ENCODE measurements at regions not wholly inside any gene's neighbourhood (a gene's known extent, or its start where the extent isn't known, plus 50 kb on each side); places are given as distances from the start of the nearest gene placed in this dataset.

DNA sequence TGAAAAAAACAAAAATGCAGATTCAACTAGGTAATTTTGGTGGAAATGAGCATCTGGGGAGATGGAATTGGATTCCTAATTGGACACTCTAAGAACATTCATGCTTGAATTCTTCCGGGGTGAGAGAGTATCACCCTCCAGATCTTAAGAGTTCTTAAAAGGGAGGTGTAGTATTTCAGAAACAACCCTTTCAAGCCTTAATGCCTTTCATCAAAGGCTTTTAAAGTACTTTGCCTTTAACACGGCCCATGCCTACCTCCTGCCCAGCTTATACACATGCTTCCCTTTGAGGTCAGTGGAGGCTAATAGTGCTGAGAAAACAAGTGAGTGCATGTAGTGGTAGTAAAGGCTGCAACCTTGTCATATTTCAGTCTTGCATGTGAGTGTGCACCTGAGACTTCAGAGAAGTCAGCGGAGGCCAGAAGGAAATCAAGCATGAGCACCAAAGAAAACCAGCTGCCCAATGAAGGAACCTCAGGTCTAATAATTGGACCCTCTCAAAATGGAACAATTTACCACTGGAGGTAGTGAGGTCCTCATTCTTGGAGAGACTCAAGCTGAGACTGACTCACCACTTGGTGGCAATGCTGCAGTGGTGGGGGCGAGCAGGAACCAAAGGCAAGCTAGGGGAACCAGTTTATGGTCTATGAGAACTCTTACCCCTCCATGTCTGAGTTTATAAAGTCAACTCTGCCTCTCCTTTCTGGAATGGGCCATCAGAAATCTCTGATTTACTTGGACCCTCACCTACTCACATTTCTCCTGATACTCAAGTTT, 98.4 kb upstream of the GDNF start:
- no peak for DNase-seq (ENCODE audit: low spot score in 2 of 2)
- intact Hi-C loops (cut with DNase I; ENCODE audit: low total_unique reads), result no loop called here
- Histone ChIP-seq H3K4me1 (no peaks in the 10 kb centered on the region), H3K36me3 (no peaks in the 10 kb centered on the region), H3K27me3 (no peaks in the 10 kb centered on the region), H3K27ac (no peak overlapping the region), H3K4me3 (no peak overlapping the region), H3K9me3 (peaks cover 0 to 6% of the 10 kb centered on the region in 2 donors)
- TF ChIP-seq POLR2AphosphoS5 (IDR thresholded peaks at IDR 0.05), result no peak

DNA sequence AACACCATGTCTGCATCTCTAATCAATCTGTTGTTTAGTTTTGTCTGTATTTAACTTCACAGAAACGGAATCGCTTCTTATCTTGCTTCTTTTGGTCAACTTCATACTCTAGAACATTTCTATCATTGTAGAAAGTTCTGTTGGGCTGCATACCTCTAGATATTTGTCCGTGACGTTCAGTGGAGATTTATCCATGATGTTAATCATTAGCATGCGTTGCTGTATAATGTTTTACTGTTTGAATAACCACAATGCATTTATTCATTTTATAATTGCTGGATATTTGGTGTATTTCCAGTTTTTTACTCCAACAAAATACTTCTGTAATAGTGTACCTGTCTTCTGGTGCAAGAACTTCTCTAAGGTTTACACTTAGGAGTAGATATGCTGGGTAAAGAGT, 96.2 kb upstream of the GDNF start:
- Histone ChIP-seq H3K4me3 (no peak overlapping the region), H3K27ac (no peak overlapping the region), H3K4me1 (no peaks in the 10 kb centered on the region), H3K27me3 (no peaks in the 10 kb centered on the region), H3K36me3 (no peaks in the 10 kb centered on the region), H3K9me3 (peaks cover 0 to 6% of the 10 kb centered on the region in 2 donors)
- intact Hi-C loops (cut with DNase I; ENCODE audit: low total_unique reads), result no loop called here
- TF ChIP-seq POLR2AphosphoS5 (IDR thresholded peaks at IDR 0.05) (no peak), POLR2A (IDR thresholded peaks at IDR 0.05) (no peak)
- TF ChIP-seq, protein P1, sequence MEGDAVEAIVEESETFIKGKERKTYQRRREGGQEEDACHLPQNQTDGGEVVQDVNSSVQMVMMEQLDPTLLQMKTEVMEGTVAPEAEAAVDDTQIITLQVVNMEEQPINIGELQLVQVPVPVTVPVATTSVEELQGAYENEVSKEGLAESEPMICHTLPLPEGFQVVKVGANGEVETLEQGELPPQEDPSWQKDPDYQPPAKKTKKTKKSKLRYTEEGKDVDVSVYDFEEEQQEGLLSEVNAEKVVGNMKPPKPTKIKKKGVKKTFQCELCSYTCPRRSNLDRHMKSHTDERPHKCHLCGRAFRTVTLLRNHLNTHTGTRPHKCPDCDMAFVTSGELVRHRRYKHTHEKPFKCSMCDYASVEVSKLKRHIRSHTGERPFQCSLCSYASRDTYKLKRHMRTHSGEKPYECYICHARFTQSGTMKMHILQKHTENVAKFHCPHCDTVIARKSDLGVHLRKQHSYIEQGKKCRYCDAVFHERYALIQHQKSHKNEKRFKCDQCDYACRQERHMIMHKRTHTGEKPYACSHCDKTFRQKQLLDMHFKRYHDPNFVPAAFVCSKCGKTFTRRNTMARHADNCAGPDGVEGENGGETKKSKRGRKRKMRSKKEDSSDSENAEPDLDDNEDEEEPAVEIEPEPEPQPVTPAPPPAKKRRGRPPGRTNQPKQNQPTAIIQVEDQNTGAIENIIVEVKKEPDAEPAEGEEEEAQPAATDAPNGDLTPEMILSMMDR (IDR thresholded peaks at IDR 0.05), result no peak
- DNase-seq (ENCODE audit: low spot score in 2 of 2), result no peak

DNA sequence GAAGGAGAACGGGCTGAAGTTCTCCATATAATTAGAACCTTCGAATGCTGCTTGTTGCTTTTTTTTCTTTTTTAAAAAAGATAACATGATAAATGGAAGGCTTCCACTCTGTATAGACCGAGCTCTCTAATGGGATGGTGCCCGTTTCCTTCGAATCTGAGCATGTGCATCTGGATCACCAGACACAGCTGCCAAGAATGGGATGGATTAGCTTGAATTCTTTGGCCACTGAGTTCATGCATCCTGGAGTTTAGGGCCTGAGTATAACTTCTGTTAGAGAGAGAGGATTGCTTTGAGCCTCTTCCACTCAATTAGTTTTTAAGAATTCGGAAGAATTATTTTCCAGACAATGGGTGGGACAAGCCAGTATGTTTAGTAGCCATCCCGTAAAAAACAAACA, 93.7 kb upstream of the GDNF start:
- no peaks in the 10 kb centered on the region for H3K4me1 ChIP-seq
- H3K9me3 ChIP-seq, result peaks cover 0 to 6% of the 10 kb centered on the region in 2 donors
- H3K36me3 ChIP-seq, result no peaks in the 10 kb centered on the region
- no peak overlapping the region for H3K27ac ChIP-seq
- no peak overlapping the region for H3K4me3 ChIP-seq
- TF ChIP-seq POLR2A (IDR thresholded peaks at IDR 0.05) (no peak), POLR2AphosphoS5 (IDR thresholded peaks at IDR 0.05) (no peak)
- TF ChIP-seq, protein P1 (IDR thresholded peaks at IDR 0.05), result no peak
- intact Hi-C loops (cut with DNase I; ENCODE audit: low total_unique reads), result loop anchor here (5.0 kb wide), 1 partner anchor 356 kb away; no protein-coding TSS in a partner anchor
- no peaks in the 10 kb centered on the region for H3K27me3 ChIP-seq
- DNase-seq (ENCODE audit: low spot score in 2 of 2), result no peak

DNA sequence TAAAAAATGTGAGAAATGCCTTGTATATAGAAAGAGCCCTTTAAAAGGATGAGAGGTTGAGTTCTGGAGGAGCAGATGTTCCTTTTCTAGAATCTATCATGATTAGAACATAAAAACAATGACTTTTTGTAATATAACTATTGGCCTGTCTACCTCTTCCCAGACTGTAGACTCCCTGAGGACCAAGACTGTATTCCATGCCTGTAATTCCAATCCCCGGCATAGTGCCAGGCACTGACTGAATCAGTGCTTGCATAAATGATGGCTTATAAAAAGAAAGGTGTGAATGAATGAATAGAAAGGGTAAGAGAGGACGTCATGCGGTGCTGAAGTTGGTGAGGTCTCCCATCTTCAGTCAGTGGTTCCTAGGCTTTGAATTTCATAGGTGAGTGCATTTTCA, 92.6 kb upstream of the GDNF start:
- intact Hi-C loops (cut with DNase I; ENCODE audit: low total_unique reads), result loop anchor here (5.0 kb wide), 1 partner anchor 355 kb away; no protein-coding TSS in a partner anchor
- Histone ChIP-seq H3K27me3 (no peaks in the 10 kb centered on the region), H3K9me3 (peaks cover 0 to 6% of the 10 kb centered on the region in 2 donors), H3K4me1 (no peaks in the 10 kb centered on the region), H3K27ac (no peak overlapping the region), H3K36me3 (no peaks in the 10 kb centered on the region), H3K4me3 (no peak overlapping the region)
- no peak for DNase-seq (ENCODE audit: low spot score in 2 of 2)
- TF ChIP-seq, protein P1 (IDR thresholded peaks at IDR 0.05), result no peak
- TF ChIP-seq POLR2AphosphoS5 (IDR thresholded peaks at IDR 0.05) (no peak), POLR2A (IDR thresholded peaks at IDR 0.05) (no peak)

DNA sequence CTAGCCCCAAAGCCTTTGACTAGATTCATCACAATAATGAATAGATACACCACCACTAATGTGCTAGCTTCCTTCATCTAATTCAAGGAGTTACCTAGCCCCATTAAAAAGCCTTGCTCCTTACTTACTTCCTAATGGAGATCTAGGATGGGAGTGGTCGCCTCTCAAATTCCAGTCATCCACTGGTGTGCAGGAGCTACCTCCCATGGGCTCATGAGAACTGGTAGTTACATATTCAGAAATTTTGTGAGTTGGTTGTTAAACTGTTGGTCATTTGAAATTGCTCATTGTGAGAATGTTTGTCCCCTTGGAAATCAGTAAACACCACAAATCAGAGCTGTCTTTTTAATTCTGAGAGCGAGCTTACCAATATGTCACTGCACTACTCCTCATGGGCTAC, 91.7 kb upstream of the GDNF start:
- Histone ChIP-seq H3K27ac (no peak overlapping the region), H3K27me3 (no peaks in the 10 kb centered on the region), H3K4me3 (no peak overlapping the region), H3K4me1 (no peaks in the 10 kb centered on the region), H3K36me3 (no peaks in the 10 kb centered on the region), H3K9me3 (peaks cover 0 to under 1% of the 10 kb centered on the region in 2 donors)
- no peak for DNase-seq (ENCODE audit: low spot score in 2 of 2)
- TF ChIP-seq, protein P1 (IDR thresholded peaks at IDR 0.05), result no peak
- TF ChIP-seq POLR2A (IDR thresholded peaks at IDR 0.05) (no peak), POLR2AphosphoS5 (IDR thresholded peaks at IDR 0.05) (no peak)
- intact Hi-C loops (cut with DNase I; ENCODE audit: low total_unique reads), result loop anchor here (5.0 kb wide), 1 partner anchor 354 kb away; no protein-coding TSS in a partner anchor

All from breast epithelium (tissue), 4 donors.